GM23248 (cell line): ENCODE measurements at regions not wholly inside any gene's neighbourhood (a gene's known extent, or its start where the extent isn't known, plus 50 kb on each side); places are given as distances from the start of the nearest gene placed in this dataset.
"Not testable (repeated sequence)": the region's sequence is repeated elsewhere in the genome, so short reads cannot be mapped to it uniquely, and the experiment has no call there.

Experiments used
- DNase-seq: peaks from one replicate; pipeline ENCODE4 v3.0.0-alpha.2; 2015
- H2AFZ ChIP-seq: fragments of 200-600 bp; sonication (generic); 2 replicates; pipeline ENCODE4 v1.6.1; 2016; ENCODE audit warnings: antibody characterized with exemption
- H3F3A ChIP-seq: fragments of 200-600 bp; sonication (generic); 2 replicates; pipeline ENCODE4 v1.6.1; 2016; ENCODE audit warnings: mild to moderate bottlenecking, antibody characterized with exemption, mixed run types; ENCODE audit not compliant: insufficient read depth
- H3K27ac ChIP-seq: fragments of 200-600 bp; sonication (generic); 2 replicates; pipeline ENCODE4 v1.5.1; 2016; ENCODE audit warnings: mild to moderate bottlenecking
- H3K27me3 ChIP-seq: fragments of 200-600 bp; sonication (generic); replicated peaks from 2 replicates; pipeline ENCODE4 v1.6.1; 2016; ENCODE audit warnings: mild to moderate bottlenecking; ENCODE audit not compliant: insufficient read depth
- H3K36me3 ChIP-seq: fragments of 200-600 bp; sonication (generic); 2 replicates; pipeline ENCODE4 v1.6.1; 2016; ENCODE audit warnings: low read depth, mild to moderate bottlenecking
- H3K4me1 ChIP-seq: fragments of 200-600 bp; sonication (generic); 2 replicates; pipeline ENCODE4 v1.6.1; 2016; ENCODE audit warnings: mild to moderate bottlenecking; ENCODE audit not compliant: insufficient read depth
- H3K4me2 ChIP-seq: fragments of 200-600 bp; sonication (generic); one replicate; pipeline ENCODE4 v1.6.1; 2016; ENCODE audit warnings: mild to moderate bottlenecking; ENCODE audit not compliant: unreplicated experiment
- H3K4me3 ChIP-seq: fragments of 200-600 bp; sonication (generic); 2 replicates; pipeline ENCODE4 v1.5.1; 2016; ENCODE audit warnings: mild to moderate bottlenecking
- H3K79me2 ChIP-seq: fragments of 200-600 bp; sonication (generic); 2 replicates; pipeline ENCODE4 v1.6.1; 2016; ENCODE audit warnings: mild to moderate bottlenecking; ENCODE audit not compliant: insufficient read depth
- H3K9ac ChIP-seq: fragments of 200-600 bp; sonication (generic); 2 replicates; pipeline ENCODE4 v1.6.1; 2016; ENCODE audit warnings: mild to moderate bottlenecking
- H3K9me2 ChIP-seq: fragments of 200-600 bp; sonication (generic); 2 replicates; pipeline ENCODE4 v1.6.1; 2016; ENCODE audit warnings: mixed run types, mild to moderate bottlenecking, moderate library complexity; ENCODE audit not compliant: insufficient read depth
- H3K9me3 ChIP-seq: fragments of 200-600 bp; sonication (generic); one replicate; pipeline ENCODE4 v1.6.1; 2017; ENCODE audit warnings: low read depth
- H4K20me1 ChIP-seq: fragments of 200-600 bp; sonication (generic); 2 replicates; pipeline ENCODE4 v1.6.0; 2016; ENCODE audit not compliant: insufficient read depth
- EZH2 ChIP-seq: fragments of 200-600 bp; sonication (generic); IDR thresholded peaks from 2 replicates; pipeline ENCODE4 v1.6.1; 2018; ENCODE audit warnings: antibody characterized with exemption, mild to moderate bottlenecking; ENCODE audit not compliant: insufficient read depth, poor library complexity, severe bottlenecking
- EZH2phosphoT487 ChIP-seq: fragments of 200-600 bp; sonication (generic); IDR thresholded peaks from 2 replicates; pipeline ENCODE4 v1.6.1; 2018; ENCODE audit warnings: antibody characterized with exemption, moderate library complexity, mild to moderate bottlenecking, low read depth; ENCODE audit not compliant: insufficient read depth
- WGBS, 2 experiments: methylation state at CpG; one replicate each; pipeline ENCODE4 v1.1.6; 2015 to 2017; ENCODE audit warnings: low lambda C conversion rate in 2 of 2, low coverage in 1 of 2; ENCODE audit errors: missing lambda C conversion rate in 2 of 2; 5-methylcytosine and 5-hydroxymethylcytosine counted together
- in situ Hi-C: fragments of 300-500 bp; cut with MboI; formaldehyde crosslinking; loops from 2 replicates; pipeline ENCODE4 v1.15.0; 2020

DNA sequence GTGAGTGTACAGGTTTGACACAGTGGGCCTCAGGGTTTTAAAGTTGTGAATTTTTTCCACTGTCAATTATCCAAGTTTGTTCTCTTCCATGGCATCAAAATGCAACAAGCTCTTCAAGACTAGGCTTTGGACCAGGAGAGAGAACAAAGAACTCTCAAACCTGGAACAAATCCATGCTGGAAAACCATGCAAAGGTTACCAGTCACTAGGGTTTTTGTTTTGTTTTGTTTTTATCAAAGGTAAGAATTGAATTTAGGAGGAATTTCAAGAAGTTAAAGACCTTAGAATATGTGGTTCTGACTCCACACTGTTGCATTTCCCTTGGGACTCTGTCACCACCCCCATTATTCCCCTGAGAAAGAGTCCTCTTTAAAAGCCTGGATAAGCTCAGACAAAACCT lies 191.1 kb upstream of the PIK3R1 start:
- Histone ChIP-seq H2AFZ (no peak overlapping the region), H4K20me1 (no peaks in the 10 kb centered on the region), H3K4me2 (peak overlapping the region; percentile 20), H3K9ac (no peak overlapping the region), H3K79me2 (no peaks in the 10 kb centered on the region), H3K4me3 (no peak overlapping the region), H3K9me3 (no peaks in the 10 kb centered on the region), H3K9me2 (no peaks in the 10 kb centered on the region), H3K36me3 (no peaks in the 10 kb centered on the region), H3F3A (peaks cover 25% of the 10 kb centered on the region), H3K4me1 (peaks cover 38% of the 10 kb centered on the region), H3K27ac (no peak overlapping the region), H3K27me3 (no peaks in the 10 kb centered on the region)
- in situ Hi-C loops: no loop called here
- DNase-seq: no peak
- no peak for TF ChIP-seq EZH2phosphoT487
- TF ChIP-seq EZH2: no peak

DNA sequence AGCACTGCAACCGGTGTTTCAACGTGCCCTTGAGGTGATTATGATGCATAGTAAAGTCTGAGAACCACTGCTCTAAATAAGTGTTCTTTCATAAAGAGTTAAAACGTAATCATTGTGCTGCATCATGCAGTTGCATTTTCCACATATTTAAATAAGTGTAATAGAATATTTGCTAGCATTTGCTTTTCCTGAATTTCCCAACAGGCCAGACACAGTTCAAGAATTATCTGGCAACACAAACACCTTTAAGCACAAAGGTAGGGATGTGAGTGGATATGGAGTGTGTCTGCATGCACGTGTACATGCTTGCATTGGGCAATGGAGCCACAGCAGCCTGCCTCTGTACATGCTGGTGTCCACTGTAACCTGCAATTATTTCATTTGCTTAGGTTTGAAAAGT lies 193.6 kb upstream of the PIK3R1 start:
- peaks cover 18% of the 10 kb centered on the region for H3K4me1 ChIP-seq
- in situ Hi-C loops: no loop called here
- TF ChIP-seq EZH2 (no peak), EZH2phosphoT487 (no peak)
- H2AFZ ChIP-seq: no peak overlapping the region
- no peaks in the 10 kb centered on the region for H3K9me2 ChIP-seq
- no peaks in the 10 kb centered on the region for H4K20me1 ChIP-seq
- H3K4me3 ChIP-seq: no peak overlapping the region
- DNase-seq: no peak
- no peak overlapping the region for H3K4me2 ChIP-seq
- H3F3A ChIP-seq: peaks cover 7% of the 10 kb centered on the region
- H3K9me3 ChIP-seq: no peaks in the 10 kb centered on the region
- WGBS, 2 experiments: 75% methylated on average over 4 of the region's 4 CpGs
- no peaks in the 10 kb centered on the region for H3K27me3 ChIP-seq
- no peaks in the 10 kb centered on the region for H3K36me3 ChIP-seq
- H3K79me2 ChIP-seq: no peaks in the 10 kb centered on the region
- H3K9ac ChIP-seq: no peak overlapping the region
- H3K27ac ChIP-seq: no peak overlapping the region

DNA sequence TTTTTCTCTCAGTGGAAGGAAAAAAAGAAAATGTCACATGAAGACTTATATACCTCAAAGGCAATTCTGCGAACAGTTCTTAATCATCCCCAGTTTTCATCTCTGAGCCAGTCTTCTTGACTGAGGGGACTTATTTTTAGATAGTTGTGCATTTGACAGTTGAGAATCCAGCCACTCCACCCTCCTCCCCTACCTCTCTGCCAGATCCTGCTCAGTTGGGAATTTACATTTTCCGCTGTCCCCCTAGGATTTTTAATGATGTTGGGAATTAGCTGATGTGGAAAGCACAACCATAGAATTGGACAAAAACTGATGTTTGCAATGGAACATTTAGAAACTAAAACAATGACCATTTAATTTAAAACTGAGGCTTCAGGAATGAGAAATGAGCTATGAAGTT lies 194.3 kb upstream of the PIK3R1 start:
- Histone ChIP-seq H3K27me3 (no peaks in the 10 kb centered on the region), H3K36me3 (no peaks in the 10 kb centered on the region), H3K9me3 (no peaks in the 10 kb centered on the region), H3F3A (0 out of 2 replicates have a peak, but pooled peaks cover under 1% of the 10 kb centered on the region), H3K4me1 (peaks cover 11% of the 10 kb centered on the region), H3K4me2 (no peak overlapping the region), H3K79me2 (no peaks in the 10 kb centered on the region), H3K27ac (no peak overlapping the region), H4K20me1 (no peaks in the 10 kb centered on the region), H3K9ac (no peak overlapping the region), H3K9me2 (no peaks in the 10 kb centered on the region), H2AFZ (no peak overlapping the region), H3K4me3 (no peak overlapping the region)
- WGBS, 2 experiments: 73 to 83% methylated on average over 2 of the region's 2 CpGs
- TF ChIP-seq EZH2 (no peak), EZH2phosphoT487 (no peak)
- in situ Hi-C loops: no loop called here
- DNase-seq: no peak

DNA sequence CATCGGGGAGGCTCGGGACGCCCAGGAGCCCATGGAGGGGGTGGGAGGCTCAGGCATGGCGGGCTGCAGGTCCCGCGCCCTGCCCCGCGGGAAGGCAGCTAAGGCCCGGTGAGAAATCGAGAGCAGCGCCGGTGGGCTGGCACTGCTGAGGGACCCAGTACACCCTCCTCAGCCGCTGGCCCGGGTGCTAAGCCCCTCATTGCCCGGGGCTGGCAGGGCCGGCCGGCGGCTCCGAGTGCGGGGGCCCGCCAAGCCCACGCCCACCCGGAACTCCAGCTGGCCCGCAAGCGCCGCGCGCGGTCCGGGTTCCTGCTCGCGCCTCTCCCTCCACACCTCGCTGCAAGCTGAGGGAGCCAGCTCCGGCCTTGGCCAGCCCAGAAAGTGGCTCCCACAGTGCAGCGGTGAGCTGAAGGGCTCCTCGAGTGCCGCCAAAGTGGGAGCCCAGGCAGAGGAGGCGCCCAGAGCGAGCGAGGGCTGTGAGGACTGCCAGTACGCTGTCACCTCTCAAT lies 195.0 kb upstream of the PIK3R1 start:
- 95 to 98% methylated on average over 19 to 24 of the region's 41 CpGs for WGBS, 2 experiments
- H3K4me3 ChIP-seq, H3K36me3 ChIP-seq, H4K20me1 ChIP-seq, DNase-seq, H3K27ac ChIP-seq, H3K79me2 ChIP-seq, H3K27me3 ChIP-seq, H2AFZ ChIP-seq, H3K9me2 ChIP-seq, H3K4me2 ChIP-seq, H3K4me1 ChIP-seq, H3K9ac ChIP-seq, in situ Hi-C loops, H3F3A ChIP-seq, H3K9me3 ChIP-seq: not testable (repeated sequence)
